GM12875 (cell line): ENCODE measurements at regions not wholly inside any gene's neighbourhood (a gene's known extent, or its start where the extent isn't known, plus 50 kb on each side); places are given as distances from the start of the nearest gene placed in this dataset.

ENCODE experiments used
- H3K4me3 ChIP-seq: one replicate; pipeline ENCODE4 v1.5.1; 2011; ENCODE audit warnings: low read depth, low read length, control low read depth
- CTCF ChIP-seq: IDR thresholded peaks from 2 replicates; pipeline ENCODE4 v1.5.1; 2011; ENCODE audit warnings: low read depth, mild to moderate bottlenecking, control low read depth, inconsistent platforms, low read length, moderate library complexity, borderline replicate concordance; ENCODE audit not compliant: insufficient read depth

GRCh38 chr6:97867177-97867576 is 584.2 kb upstream of the MMS22L start:
- TF ChIP-seq CTCF: no peak

GRCh38 chr6:97870273-97870672 is 587.3 kb upstream of the MMS22L start:
- H3K4me3 ChIP-seq: no peak overlapping the region
- no peak for TF ChIP-seq CTCF

More at GRCh38 chr6:97867177-97867576, 584.2 kb upstream of the MMS22L start:
- no peak overlapping the region for H3K4me3 ChIP-seq

DNA sequence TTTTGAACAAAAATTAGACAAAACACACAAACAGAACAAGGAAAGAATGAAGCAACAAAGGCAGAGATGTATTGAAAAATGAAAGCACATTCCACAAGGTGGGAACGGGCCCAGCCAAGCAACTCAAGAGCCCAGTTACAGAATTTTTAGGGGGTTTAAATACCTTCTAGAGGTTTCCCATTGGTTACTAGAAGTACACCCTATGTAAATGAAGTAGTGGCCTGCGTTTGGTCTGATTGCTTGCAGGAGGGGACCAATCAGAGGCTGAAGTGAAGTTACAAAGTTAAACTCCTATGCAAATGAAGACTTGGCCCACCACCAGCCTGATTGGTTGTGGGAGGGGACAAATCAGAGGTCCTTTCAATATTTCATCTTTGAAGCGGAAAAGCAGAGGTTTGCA is 593.7 kb upstream of the MMS22L start:
- H3K4me3 ChIP-seq: no peak overlapping the region
- no peak for TF ChIP-seq CTCF

- TF ChIP-seq CTCF: no peak
- H3K4me3 ChIP-seq: no peak overlapping the region
Measured at GRCh38 chr6:97882755-97883154, 599.7 kb upstream of the MMS22L start.

GRCh38 chr6:97885325-97885724 is 602.3 kb upstream of the MMS22L start:
- no peak for TF ChIP-seq CTCF
- H3K4me3 ChIP-seq: no peak overlapping the region

DNA sequence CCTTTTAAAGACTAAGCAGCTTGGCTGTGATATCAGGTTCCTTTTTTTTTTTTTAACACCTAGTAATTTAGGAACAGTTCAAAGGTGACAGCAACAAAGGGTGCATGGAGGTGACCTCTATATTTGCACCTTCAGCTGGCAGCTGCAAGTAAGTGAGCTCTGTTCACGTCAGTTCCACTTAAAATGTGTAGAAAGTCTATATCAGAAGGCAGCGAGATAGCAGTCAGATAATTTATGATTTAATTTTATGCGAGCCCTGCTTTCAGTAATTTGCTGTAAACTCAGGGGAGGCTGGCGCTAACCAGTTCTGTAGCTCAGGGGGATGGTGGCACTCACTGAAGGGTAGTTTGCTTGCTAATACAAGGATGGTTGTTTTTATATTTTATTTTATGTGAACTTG is 602.8 kb upstream of the MMS22L start:
- no peak for TF ChIP-seq CTCF
- H3K4me3 ChIP-seq: no peak overlapping the region

DNA sequence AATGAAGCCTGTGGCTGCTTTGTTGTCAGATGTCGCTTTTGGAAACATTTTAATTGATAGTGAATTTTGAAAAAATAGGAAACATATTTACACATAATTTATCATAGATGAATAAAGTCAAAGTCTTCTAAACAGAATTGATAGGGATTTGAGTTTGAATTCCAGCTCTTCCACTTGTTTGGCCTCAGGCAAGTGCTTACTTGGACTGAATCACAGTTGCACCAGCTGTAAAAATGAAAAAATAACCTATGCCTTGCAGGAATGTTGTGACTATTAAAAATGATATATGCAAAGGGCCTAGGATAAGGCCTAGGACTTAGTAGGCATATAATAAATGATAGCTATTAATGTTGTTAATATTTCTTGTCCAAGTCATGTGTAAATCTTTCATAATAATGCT is 618.5 kb upstream of the MMS22L start:
- no peak for TF ChIP-seq CTCF
- H3K4me3 ChIP-seq: no peak overlapping the region
